HepG2 (cell line): ENCODE measurements at regions not wholly inside any gene's neighbourhood (a gene's known extent, or its start where the extent isn't known, plus 50 kb on each side); places are given as distances from the start of the nearest gene placed in this dataset.

Source experiments
- ATRX ChIP-seq: sonication (generic); formaldehyde crosslinking; IDR thresholded peaks from 2 replicates; pipeline ENCODE4 v1.4.0; 2020; ENCODE audit warnings: missing genetic modification reagents, borderline replicate concordance
- HCFC1 ChIP-seq: fragments of 150-350 bp; IDR thresholded peaks from 2 replicates; pipeline ENCODE4 v1.6.1; 2014; ENCODE audit warnings: low read depth, low read length
- HOMEZ ChIP-seq: IDR thresholded peaks from 2 replicates; pipeline ENCODE4 v1.6.1; 2016; ENCODE audit warnings: low read depth
- KAT8 ChIP-seq: IDR thresholded peaks from 2 replicates; pipeline ENCODE4 v1.6.1; 2016; ENCODE audit warnings: missing genetic modification reagents, missing compliant biosample characterization
- MED1 ChIP-seq: sonication (generic); formaldehyde crosslinking; IDR thresholded peaks from 2 replicates; pipeline ENCODE4 v1.4.0; 2020; ENCODE audit warnings: missing genetic modification reagents
- MEIS2 ChIP-seq: sonication (generic); formaldehyde crosslinking; IDR thresholded peaks from 2 replicates; pipeline ENCODE4 v1.9.0; 2021; ENCODE audit warnings: mild to moderate bottlenecking, missing genetic modification reagents
- MXI1 ChIP-seq: IDR thresholded peaks from 3 replicates; pipeline ENCODE4 v1.6.1; 2012; ENCODE audit warnings: low read depth, low read length, inconsistent platforms, borderline replicate concordance
- PBX3 ChIP-seq: sonication (generic); formaldehyde crosslinking; IDR thresholded peaks from 2 replicates; pipeline ENCODE4 v1.8.1; 2023; ENCODE audit warnings: missing genetic modification reagents, inconsistent platforms, borderline replicate concordance
- SAFB2 ChIP-seq: sonication (generic); formaldehyde crosslinking; IDR thresholded peaks from 2 replicates; pipeline ENCODE4 v1.5.1; 2020; ENCODE audit warnings: missing genetic modification reagents, low read depth, mild to moderate bottlenecking, borderline replicate concordance
- SAP130 ChIP-seq: IDR thresholded peaks from 2 replicates; pipeline ENCODE4 v1.6.1; 2016; ENCODE audit warnings: low read depth
- SOX5 ChIP-seq: IDR thresholded peaks from 2 replicates; pipeline ENCODE4 v1.6.1; 2016; ENCODE audit warnings: borderline replicate concordance
- SSRP1 ChIP-seq: IDR thresholded peaks from 2 replicates; pipeline ENCODE4 v1.6.1; 2016; ENCODE audit warnings: control low read depth
- THAP11 ChIP-seq: IDR thresholded peaks from 2 replicates; pipeline ENCODE4 v1.6.1; 2016; ENCODE audit warnings: missing biosample characterization, missing genetic modification reagents
- YEATS2 ChIP-seq: sonication (generic); formaldehyde crosslinking; IDR thresholded peaks from 2 replicates; pipeline ENCODE4 v1.4.0; 2020; ENCODE audit warnings: missing genetic modification reagents, borderline replicate concordance
- ZNF264 ChIP-seq: sonication (generic); formaldehyde crosslinking; IDR thresholded peaks from 2 replicates; pipeline ENCODE4 v1.4.0; 2020; ENCODE audit warnings: missing genetic modification reagents
- ZNF619 ChIP-seq: sonication (generic); formaldehyde crosslinking; IDR thresholded peaks from 2 replicates; pipeline ENCODE4 v1.4.0; 2020; ENCODE audit warnings: mild to moderate bottlenecking, missing genetic modification reagents
- TF ChIP-seq, protein P1 (sequence below): sonication (generic); formaldehyde crosslinking; IDR thresholded peaks from 2 replicates; pipeline ENCODE4 v1.5.0; 2020; ENCODE audit warnings: missing genetic modification reagents
- TF ChIP-seq, protein P2 (sequence below): fragments of 450-650 bp; IDR thresholded peaks from 2 replicates; pipeline ENCODE4 v1.6.1; 2016
- TF ChIP-seq, protein P3 (sequence below): IDR thresholded peaks from 2 replicates; pipeline ENCODE4 v1.4.0; 2020; ENCODE audit warnings: mild to moderate bottlenecking, missing genetic modification reagents

DNA sequence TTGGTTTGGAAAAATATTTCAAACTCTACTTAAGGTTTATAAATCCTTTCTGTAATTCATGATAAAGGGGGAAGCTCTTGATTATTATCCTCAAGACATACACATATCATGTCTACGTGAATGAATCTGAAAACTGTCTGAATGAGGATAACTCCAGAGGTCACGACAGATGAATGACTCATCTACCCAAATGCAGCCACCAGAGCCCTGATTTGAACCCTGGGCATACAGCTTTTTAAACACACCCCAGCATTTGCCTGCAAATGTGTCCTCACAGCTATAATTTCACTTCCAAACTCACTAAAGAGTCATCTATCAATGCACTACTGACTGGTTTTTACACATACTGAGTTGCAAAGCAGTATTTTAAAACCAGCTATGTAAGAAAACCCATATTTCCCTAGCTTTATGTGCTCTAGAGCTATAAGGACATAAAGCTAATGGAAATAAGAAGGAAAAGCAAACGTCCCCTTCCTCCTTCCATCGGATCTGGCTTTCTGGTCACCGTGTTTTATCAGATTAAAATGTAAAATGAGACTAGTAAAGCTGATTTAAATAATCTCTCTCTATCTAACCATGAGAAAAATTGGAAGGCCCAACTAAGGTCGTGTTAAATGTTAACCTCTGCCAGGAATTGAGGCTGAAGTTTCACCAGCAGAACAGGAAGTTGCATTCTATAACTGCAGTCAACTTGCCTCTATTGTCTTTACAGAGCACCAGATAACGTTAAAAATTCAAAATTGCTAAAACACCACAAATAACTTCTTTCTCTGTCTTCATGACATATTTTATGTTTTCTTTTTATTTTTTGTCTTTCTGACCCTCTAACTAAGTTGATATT, 63.1 kb upstream of the SPP1 start (continued):
- TF ChIP-seq, protein P1, sequence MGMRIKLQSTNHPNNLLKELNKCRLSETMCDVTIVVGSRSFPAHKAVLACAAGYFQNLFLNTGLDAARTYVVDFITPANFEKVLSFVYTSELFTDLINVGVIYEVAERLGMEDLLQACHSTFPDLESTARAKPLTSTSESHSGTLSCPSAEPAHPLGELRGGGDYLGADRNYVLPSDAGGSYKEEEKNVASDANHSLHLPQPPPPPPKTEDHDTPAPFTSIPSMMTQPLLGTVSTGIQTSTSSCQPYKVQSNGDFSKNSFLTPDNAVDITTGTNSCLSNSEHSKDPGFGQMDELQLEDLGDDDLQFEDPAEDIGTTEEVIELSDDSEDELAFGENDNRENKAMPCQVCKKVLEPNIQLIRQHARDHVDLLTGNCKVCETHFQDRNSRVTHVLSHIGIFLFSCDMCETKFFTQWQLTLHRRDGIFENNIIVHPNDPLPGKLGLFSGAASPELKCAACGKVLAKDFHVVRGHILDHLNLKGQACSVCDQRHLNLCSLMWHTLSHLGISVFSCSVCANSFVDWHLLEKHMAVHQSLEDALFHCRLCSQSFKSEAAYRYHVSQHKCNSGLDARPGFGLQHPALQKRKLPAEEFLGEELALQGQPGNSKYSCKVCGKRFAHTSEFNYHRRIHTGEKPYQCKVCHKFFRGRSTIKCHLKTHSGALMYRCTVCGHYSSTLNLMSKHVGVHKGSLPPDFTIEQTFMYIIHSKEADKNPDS (CRISPR knock-in tag): no peak
- no peak for TF ChIP-seq PBX3
- 0 out of 2 replicates have a peak, but pooled peaks have one; percentile 21 for TF ChIP-seq THAP11 (CRISPR knock-in tag)
- TF ChIP-seq ATRX: no peak
- TF ChIP-seq SOX5 (CRISPR knock-in tag): peak; percentile 80; the same call in 1 of the 2 replicates
- TF ChIP-seq SSRP1 (CRISPR knock-in tag): no peak
- 0 out of 2 replicates have a peak, but pooled peaks have one; percentile 11 for TF ChIP-seq SAP130 (CRISPR knock-in tag)
- no peak for TF ChIP-seq ZNF619 (CRISPR knock-in tag)
- no peak for TF ChIP-seq MXI1
- no peak for TF ChIP-seq YEATS2 (CRISPR knock-in tag)
- 0 out of 2 replicates have a peak, but pooled peaks have one; percentile 17 for TF ChIP-seq HOMEZ (CRISPR knock-in tag)
- TF ChIP-seq, protein P2, sequence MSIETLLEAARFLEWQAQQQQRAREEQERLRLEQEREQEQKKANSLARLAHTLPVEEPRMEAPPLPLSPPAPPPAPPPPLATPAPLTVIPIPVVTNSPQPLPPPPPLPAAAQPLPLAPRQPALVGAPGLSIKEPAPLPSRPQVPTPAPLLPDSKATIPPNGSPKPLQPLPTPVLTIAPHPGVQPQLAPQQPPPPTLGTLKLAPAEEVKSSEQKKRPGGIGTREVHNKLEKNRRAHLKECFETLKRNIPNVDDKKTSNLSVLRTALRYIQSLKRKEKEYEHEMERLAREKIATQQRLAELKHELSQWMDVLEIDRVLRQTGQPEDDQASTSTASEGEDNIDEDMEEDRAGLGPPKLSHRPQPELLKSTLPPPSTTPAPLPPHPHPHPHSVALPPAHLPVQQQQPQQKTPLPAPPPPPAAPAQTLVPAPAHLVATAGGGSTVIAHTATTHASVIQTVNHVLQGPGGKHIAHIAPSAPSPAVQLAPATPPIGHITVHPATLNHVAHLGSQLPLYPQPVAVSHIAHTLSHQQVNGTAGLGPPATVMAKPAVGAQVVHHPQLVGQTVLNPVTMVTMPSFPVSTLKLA: no peak
- TF ChIP-seq SAFB2 (CRISPR knock-in tag): no peak
- TF ChIP-seq MED1 (CRISPR knock-in tag): no peak; the same call in 1 of the 2 replicates
- no peak for TF ChIP-seq HCFC1
- peak; percentile 7; the same call in 1 of the 2 replicates for TF ChIP-seq KAT8 (CRISPR knock-in tag)
- TF ChIP-seq MEIS2 (CRISPR knock-in tag): no peak
- TF ChIP-seq, protein P3, sequence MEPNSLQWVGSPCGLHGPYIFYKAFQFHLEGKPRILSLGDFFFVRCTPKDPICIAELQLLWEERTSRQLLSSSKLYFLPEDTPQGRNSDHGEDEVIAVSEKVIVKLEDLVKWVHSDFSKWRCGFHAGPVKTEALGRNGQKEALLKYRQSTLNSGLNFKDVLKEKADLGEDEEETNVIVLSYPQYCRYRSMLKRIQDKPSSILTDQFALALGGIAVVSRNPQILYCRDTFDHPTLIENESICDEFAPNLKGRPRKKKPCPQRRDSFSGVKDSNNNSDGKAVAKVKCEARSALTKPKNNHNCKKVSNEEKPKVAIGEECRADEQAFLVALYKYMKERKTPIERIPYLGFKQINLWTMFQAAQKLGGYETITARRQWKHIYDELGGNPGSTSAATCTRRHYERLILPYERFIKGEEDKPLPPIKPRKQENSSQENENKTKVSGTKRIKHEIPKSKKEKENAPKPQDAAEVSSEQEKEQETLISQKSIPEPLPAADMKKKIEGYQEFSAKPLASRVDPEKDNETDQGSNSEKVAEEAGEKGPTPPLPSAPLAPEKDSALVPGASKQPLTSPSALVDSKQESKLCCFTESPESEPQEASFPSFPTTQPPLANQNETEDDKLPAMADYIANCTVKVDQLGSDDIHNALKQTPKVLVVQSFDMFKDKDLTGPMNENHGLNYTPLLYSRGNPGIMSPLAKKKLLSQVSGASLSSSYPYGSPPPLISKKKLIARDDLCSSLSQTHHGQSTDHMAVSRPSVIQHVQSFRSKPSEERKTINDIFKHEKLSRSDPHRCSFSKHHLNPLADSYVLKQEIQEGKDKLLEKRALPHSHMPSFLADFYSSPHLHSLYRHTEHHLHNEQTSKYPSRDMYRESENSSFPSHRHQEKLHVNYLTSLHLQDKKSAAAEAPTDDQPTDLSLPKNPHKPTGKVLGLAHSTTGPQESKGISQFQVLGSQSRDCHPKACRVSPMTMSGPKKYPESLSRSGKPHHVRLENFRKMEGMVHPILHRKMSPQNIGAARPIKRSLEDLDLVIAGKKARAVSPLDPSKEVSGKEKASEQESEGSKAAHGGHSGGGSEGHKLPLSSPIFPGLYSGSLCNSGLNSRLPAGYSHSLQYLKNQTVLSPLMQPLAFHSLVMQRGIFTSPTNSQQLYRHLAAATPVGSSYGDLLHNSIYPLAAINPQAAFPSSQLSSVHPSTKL (CRISPR knock-in tag): peak; percentile 46
- 0 out of 2 replicates have a peak, but pooled peaks have one; percentile 22 for TF ChIP-seq ZNF264 (CRISPR knock-in tag)
